H1 (cell line): ENCODE measurements at regions not wholly inside any gene's neighbourhood (a gene's known extent, or its start where the extent isn't known, plus 50 kb on each side); places are given as distances from the start of the nearest gene placed in this dataset.

Experiments
- CTCF ChIA-PET: fragments of 300-600 bp; sonication (Branson Sonifier 250); formaldehyde crosslinking; loops from one replicate; lab custom pipeline; 2021; ENCODE audit not compliant: partially characterized antibody; lab: Charles Lee
- POLR2A ChIA-PET: fragments of 300-600 bp; sonication (Branson Sonifier 250); formaldehyde crosslinking; loops from one replicate; lab custom pipeline; 2021; ENCODE audit warnings: inconsistent platforms; ENCODE audit not compliant: partially characterized antibody; lab: Charles Lee
- DNase-seq, 2 experiments: peaks; one replicate each; pipeline versions ENCODE4 v3.0.0 to v3.0.0-alpha.2; 2010 to 2022; ENCODE audit warnings: low spot score in 2 of 2, low read depth in 1 of 2, mixed read lengths in 1 of 2
- FAIRE-seq: peaks from 2 replicates; lab custom pipeline; 2011; peaks lifted over from hg19 to GRCh38; lab: Jason Lieb, UNC
- H2AFZ ChIP-seq: 2 replicates; pipeline ENCODE4 v1.8.1; 2012; ENCODE audit warnings: low read length, inconsistent platforms
- H2AK5ac ChIP-seq: 2 replicates; pipeline ENCODE4 v1.6.1; 2013; ENCODE audit warnings: low read depth, low read length
- H2BK120ac ChIP-seq: replicated peaks from 2 replicates; pipeline ENCODE3; 2013; ENCODE audit warnings: low read depth, low read length, inconsistent platforms
- H2BK12ac ChIP-seq: 2 replicates; pipeline ENCODE4 v1.6.1; 2013; ENCODE audit warnings: low read depth, low read length
- H2BK15ac ChIP-seq: 2 replicates; pipeline ENCODE4 v1.6.1; 2013; ENCODE audit warnings: low read length
- H2BK20ac ChIP-seq: 2 replicates; pipeline ENCODE4 v1.6.1; 2013; ENCODE audit warnings: low read length
- H2BK5ac ChIP-seq: 2 replicates; pipeline ENCODE4 v1.6.1; 2013; ENCODE audit warnings: low read depth, low read length
- H3K14ac ChIP-seq: 2 replicates; pipeline ENCODE4 v1.6.1; 2013; ENCODE audit warnings: inconsistent platforms; ENCODE audit not compliant: insufficient read length
- H3K18ac ChIP-seq: 2 replicates; pipeline ENCODE4 v1.6.1; 2013; ENCODE audit warnings: low read length; ENCODE audit errors: extremely low read depth
- H3K23ac ChIP-seq: 2 replicates; pipeline ENCODE4 v1.6.1; 2013; ENCODE audit warnings: inconsistent platforms; ENCODE audit not compliant: insufficient read length
- H3K23me2 ChIP-seq: 2 replicates; pipeline ENCODE4 v1.6.1; 2013; ENCODE audit warnings: low read depth, low read length
- H3K27ac ChIP-seq: 2 replicates; pipeline ENCODE4 v1.6.1; 2011; ENCODE audit warnings: low read depth, low read length, inconsistent platforms
- H3K27me3 ChIP-seq, 4 experiments: replicated peaks in 1 of 4; 1 replicate in 1 of 4; 2 replicates in 3 of 4; pipeline versions ENCODE4 v1.6.1 to v1.8.1; 2011 to 2013; ENCODE audit warnings: low read length in 3 of 4, mild to moderate bottlenecking in 3 of 4, inconsistent platforms in 2 of 4, mixed read lengths in 2 of 4, moderate library complexity in 1 of 4; ENCODE audit not compliant: control insufficient read depth in 3 of 4, insufficient read depth in 3 of 4; ENCODE audit errors: extremely low read depth in 1 of 4
- H3K36me3 ChIP-seq, 4 experiments: 2 replicates each; pipeline versions ENCODE4 v1.6.1 to v1.8.1; 2011 to 2013; ENCODE audit warnings: mild to moderate bottlenecking in 4 of 4, low read length in 3 of 4, moderate library complexity in 2 of 4, control low read depth in 1 of 4, inconsistent platforms in 1 of 4; ENCODE audit not compliant: insufficient read depth in 4 of 4, control insufficient read depth in 2 of 4
- H3K4ac ChIP-seq: replicated peaks from 2 replicates; pipeline ENCODE3; 2013; ENCODE audit warnings: low read length, low read depth, mixed read lengths, inconsistent platforms; ENCODE audit not compliant: insufficient read length
- H3K4me1 ChIP-seq, 4 experiments: replicated peaks in 1 of 4; 1 replicate in 1 of 4; 2 replicates in 3 of 4; pipeline versions ENCODE4 v1.6.1 to v1.8.1; 2011 to 2013; ENCODE audit warnings: low read length in 3 of 4, inconsistent platforms in 2 of 4, mixed read lengths in 1 of 4; ENCODE audit not compliant: insufficient read depth in 4 of 4, control insufficient read depth in 3 of 4
- H3K4me2 ChIP-seq, 2 experiments: 2 replicates each; pipeline versions ENCODE4 v1.6.1 to v1.8.1; 2011 to 2013; ENCODE audit warnings: low read depth in 2 of 2, low read length in 2 of 2, control low read depth in 1 of 2, inconsistent platforms in 1 of 2, mild to moderate bottlenecking in 1 of 2; ENCODE audit not compliant: insufficient read depth in 1 of 2
- H3K4me3 ChIP-seq, 4 experiments: fragments of 200-600, 300-600 bp in 1 of 4; sonication (generic), shearing (Covaris generic), sonication (Bioruptor Twin) in 1 of 4; 2 replicates each; pipeline versions ENCODE4 v1.5.1 to v1.8.1; 2011 to 2016; ENCODE audit warnings: low read length in 4 of 4, low read depth in 3 of 4, control low read depth in 2 of 4, inconsistent platforms in 2 of 4, mild to moderate bottlenecking in 2 of 4, mixed read lengths in 1 of 4, moderate library complexity in 1 of 4; ENCODE audit not compliant: insufficient read depth in 2 of 4; ENCODE audit errors: extremely low read depth in 1 of 4
- H3K56ac ChIP-seq: replicated peaks from 2 replicates; pipeline ENCODE3; 2013; ENCODE audit warnings: low read depth, mild to moderate bottlenecking, mixed read lengths, low read length, inconsistent platforms; ENCODE audit not compliant: insufficient read length
- H3K79me1 ChIP-seq: 2 replicates; pipeline ENCODE4 v1.6.1; 2013; ENCODE audit warnings: low read depth, low read length, control low read depth
- H3K79me2 ChIP-seq, 2 experiments: 2 replicates each; pipeline versions ENCODE4 v1.6.1 to v1.8.1; 2012 to 2013; ENCODE audit warnings: low read length in 2 of 2, mild to moderate bottlenecking in 2 of 2, inconsistent platforms in 1 of 2; ENCODE audit not compliant: insufficient read depth in 2 of 2, control insufficient read depth in 1 of 2
- H3K9ac ChIP-seq, 4 experiments: replicated peaks in 1 of 4; 1 replicate in 1 of 4; 2 replicates in 3 of 4; pipeline versions ENCODE4 v1.6.1 to v1.8.1; 2011 to 2013; ENCODE audit warnings: low read depth in 3 of 4, low read length in 3 of 4, control low read depth in 2 of 4, mild to moderate bottlenecking in 2 of 4, moderate library complexity in 2 of 4, inconsistent platforms in 1 of 4; ENCODE audit errors: extremely low read depth in 1 of 4
- H3K9me3 ChIP-seq, 2 experiments: 2 replicates each; pipeline versions ENCODE4 v1.6.1 to v1.8.1; 2012 to 2013; ENCODE audit warnings: mild to moderate bottlenecking in 2 of 2, moderate library complexity in 2 of 2, control low read depth in 1 of 2, inconsistent platforms in 1 of 2, low read depth in 1 of 2, low read length in 1 of 2, mixed read lengths in 1 of 2; ENCODE audit not compliant: insufficient read depth in 2 of 2
- H4K20me1 ChIP-seq, 2 experiments: replicated peaks in 1 of 2; 2 replicates each; pipeline versions ENCODE3 to v1.8.1; 2011 to 2013; ENCODE audit warnings: inconsistent platforms in 2 of 2, low read length in 2 of 2, mild to moderate bottlenecking in 1 of 2; ENCODE audit not compliant: insufficient read depth in 2 of 2, control insufficient read depth in 1 of 2
- H4K5ac ChIP-seq: 2 replicates; pipeline ENCODE4 v1.6.1; 2013; ENCODE audit warnings: low read length, low read depth, mixed read lengths, inconsistent platforms; ENCODE audit not compliant: insufficient read length
- H4K8ac ChIP-seq: 2 replicates; pipeline ENCODE4 v1.8.0; 2013; ENCODE audit warnings: mild to moderate bottlenecking, moderate library complexity, low read length, inconsistent platforms; ENCODE audit not compliant: insufficient read depth; ENCODE audit errors: extremely low read depth
- H4K91ac ChIP-seq: replicated peaks from 2 replicates; pipeline ENCODE3; 2013; ENCODE audit warnings: low read length, mixed read lengths, inconsistent platforms; ENCODE audit not compliant: insufficient read length
- CTBP2 ChIP-seq: IDR thresholded peaks from 2 replicates; pipeline ENCODE4 v1.7.0; 2011; ENCODE audit warnings: borderline replicate concordance, mild to moderate bottlenecking, moderate library complexity, mixed read lengths, low read length; ENCODE audit not compliant: insufficient read depth, insufficient read length
- SIN3A ChIP-seq, 2 experiments: IDR thresholded peaks in 1 of 2; conservative IDR thresholded peaks in 1 of 2; 2 replicates each; pipeline ENCODE4 v1.6.1; 2011 to 2012; ENCODE audit warnings: low read length in 2 of 2, improper control_type of control experiment in 1 of 2, low read depth in 1 of 2, mild to moderate bottlenecking in 1 of 2
- USF2 ChIP-seq: IDR thresholded peaks from 2 replicates; pipeline ENCODE4 v1.6.1; 2011; ENCODE audit warnings: low read length, improper control_type of control experiment
- YY1 ChIP-seq: IDR thresholded peaks from 2 replicates; pipeline ENCODE4 v1.6.1; 2011; ENCODE audit warnings: low read depth, mild to moderate bottlenecking, low read length
- ZNF274 ChIP-seq: IDR thresholded peaks from 2 replicates; pipeline ENCODE4 v1.7.0; 2012; ENCODE audit warnings: low read length, borderline replicate concordance; ENCODE audit errors: extremely low read depth
- WGBS, 2 experiments: shearing (Covaris generic) in 1 of 2; methylation state at CpG; one replicate each; pipeline versions ENCODE4 v1.1.6 to v1.1.7; 2013 to 2015; ENCODE audit warnings: low lambda C conversion rate in 2 of 2, mixed read lengths in 2 of 2, inconsistent platforms in 1 of 2, low coverage in 1 of 2, missing lambda C conversion rate in 1 of 2; ENCODE audit not compliant: insufficient replicate concordance in 2 of 2, insufficient coverage in 1 of 2, insufficient read length in 1 of 2; ENCODE audit errors: extremely low coverage in 1 of 2, missing lambda C conversion rate in 1 of 2; 5-methylcytosine and 5-hydroxymethylcytosine counted together

GRCh38 chr5:67647772-67648171 is 451.2 kb upstream of the CD180 start:
- Histone ChIP-seq H3K27me3 (no peaks in the 10 kb centered on the region), H3K23me2 (no peaks in the 10 kb centered on the region), H3K4me3 (no peak overlapping the region), H3K4me1 (0 out of 7 replicates have a peak, but pooled peaks cover 0 to 3% (median 0%) of the 10 kb centered on the region in 4 experiments), H2BK20ac (no peak overlapping the region), H2AFZ (no peak overlapping the region), H4K20me1 (no peaks in the 10 kb centered on the region), H3K18ac (no peak overlapping the region), H2BK120ac (no peak overlapping the region), H3K4ac (no peak overlapping the region), H3K36me3 (no peaks in the 10 kb centered on the region), H3K9ac (no peak overlapping the region), H4K5ac (no peak overlapping the region), H2BK15ac (no peak overlapping the region), H2AK5ac (no peak overlapping the region), H3K56ac (no peak overlapping the region), H2BK5ac (no peak overlapping the region), H3K23ac (no peak overlapping the region), H2BK12ac (no peak overlapping the region), H3K79me1 (no peaks in the 10 kb centered on the region), H4K91ac (no peak overlapping the region), H3K4me2 (no peak overlapping the region), H3K14ac (no peak overlapping the region), H3K79me2 (no peaks in the 10 kb centered on the region), H3K27ac (no peak overlapping the region), H3K9me3 (peaks cover 0 to 3% of the 10 kb centered on the region in 2 experiments; a peak in 2 of 4 replicates), H4K8ac (no peak overlapping the region)
- ChIA-PET CTCF (interaction anchor here (1.8 kb wide), 1 partner anchor 12 kb away, joined by 4 read pairs; no protein-coding TSS in a partner anchor), POLR2A (no interaction called here)
- DNase-seq = no peak
- WGBS, 2 experiments = 94% methylated on average over 2 of the region's 2 CpGs; no CpG with 5 or more reads in 1 of the 2 experiments
- no peak for FAIRE-seq
- TF ChIP-seq ZNF274 (no peak), USF2 (no peak), SIN3A (conservative IDR thresholded peaks at IDR 0.05 in 1 of 2, IDR thresholded peaks at IDR 0.05 in 1 of 2; ENCODE audit: low read depth in 1 of 2, low read length in 2 of 2) (no peak), YY1 (no peak), CTBP2 (no peak)
